NB4 (cell line): ENCODE measurements at regions not wholly inside any gene's neighbourhood (a gene's known extent, or its start where the extent isn't known, plus 50 kb on each side); places are given as distances from the start of the nearest gene placed in this dataset.
"Not testable (repeated sequence)": the region's sequence is repeated elsewhere in the genome, so short reads cannot be mapped to it uniquely, and the experiment has no call there.

Experiments used
- DNase-seq: peaks from one replicate; pipeline ENCODE4 v3.0.0; 2010; ENCODE audit warnings: low read depth
- H3K4me3 ChIP-seq: one replicate; pipeline ENCODE4 v1.5.1; 2011; ENCODE audit warnings: mild to moderate bottlenecking, low read depth, low read length, moderate library complexity
- MAX ChIP-seq: IDR thresholded peaks from 2 replicates; pipeline ENCODE4 v1.6.1; 2011; ENCODE audit warnings: low read depth, low read length
- MYC ChIP-seq: IDR thresholded peaks from 2 replicates; pipeline ENCODE4 v1.6.1; 2011; ENCODE audit warnings: low read depth, low read length
- POLR2A ChIP-seq: IDR thresholded peaks from 2 replicates; pipeline ENCODE4 v1.6.1; 2011; ENCODE audit warnings: mild to moderate bottlenecking; ENCODE audit not compliant: insufficient read length; ENCODE audit errors: extremely low read depth
- TF ChIP-seq, protein P1 (sequence below): IDR thresholded peaks from one replicate; pipeline ENCODE4 v1.5.1; 2012; ENCODE audit warnings: low read depth, low read length

DNA sequence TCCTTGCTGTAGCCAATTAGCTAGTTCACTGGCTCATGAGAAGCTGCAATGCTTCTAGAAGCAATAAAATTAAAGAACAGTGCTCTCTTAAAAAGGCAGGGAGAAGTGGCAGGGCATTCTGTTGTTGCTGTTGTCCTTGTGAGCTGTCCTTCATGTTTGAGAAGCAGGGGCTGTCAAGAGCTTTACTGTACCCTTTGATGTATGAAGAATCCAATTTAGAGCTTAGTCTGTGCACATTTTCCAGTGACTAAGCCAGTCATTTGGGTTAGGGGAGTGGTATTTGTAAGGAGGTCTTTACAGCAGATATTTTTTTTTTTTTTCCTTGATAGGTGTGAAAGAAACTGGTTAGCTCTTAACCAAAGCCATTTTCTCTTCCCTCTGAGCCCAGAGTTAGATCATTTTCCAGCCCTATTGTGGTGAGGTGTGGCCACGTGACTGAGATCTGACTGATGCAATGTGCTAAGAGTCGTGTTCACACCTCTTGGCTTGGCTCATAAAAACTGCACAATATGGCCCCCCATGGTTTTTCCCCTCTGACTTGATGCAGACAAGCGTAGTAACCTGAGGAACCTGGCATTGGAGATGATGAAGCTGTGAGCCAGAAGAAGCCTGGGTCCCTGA lies 309.6 kb upstream of the TMTC4 start:
- H3K4me3 ChIP-seq = no peak overlapping the region
- no peak for TF ChIP-seq MAX
- TF ChIP-seq POLR2A = no peak
- TF ChIP-seq, protein P1, sequence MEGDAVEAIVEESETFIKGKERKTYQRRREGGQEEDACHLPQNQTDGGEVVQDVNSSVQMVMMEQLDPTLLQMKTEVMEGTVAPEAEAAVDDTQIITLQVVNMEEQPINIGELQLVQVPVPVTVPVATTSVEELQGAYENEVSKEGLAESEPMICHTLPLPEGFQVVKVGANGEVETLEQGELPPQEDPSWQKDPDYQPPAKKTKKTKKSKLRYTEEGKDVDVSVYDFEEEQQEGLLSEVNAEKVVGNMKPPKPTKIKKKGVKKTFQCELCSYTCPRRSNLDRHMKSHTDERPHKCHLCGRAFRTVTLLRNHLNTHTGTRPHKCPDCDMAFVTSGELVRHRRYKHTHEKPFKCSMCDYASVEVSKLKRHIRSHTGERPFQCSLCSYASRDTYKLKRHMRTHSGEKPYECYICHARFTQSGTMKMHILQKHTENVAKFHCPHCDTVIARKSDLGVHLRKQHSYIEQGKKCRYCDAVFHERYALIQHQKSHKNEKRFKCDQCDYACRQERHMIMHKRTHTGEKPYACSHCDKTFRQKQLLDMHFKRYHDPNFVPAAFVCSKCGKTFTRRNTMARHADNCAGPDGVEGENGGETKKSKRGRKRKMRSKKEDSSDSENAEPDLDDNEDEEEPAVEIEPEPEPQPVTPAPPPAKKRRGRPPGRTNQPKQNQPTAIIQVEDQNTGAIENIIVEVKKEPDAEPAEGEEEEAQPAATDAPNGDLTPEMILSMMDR = no peak
- no peak for TF ChIP-seq MYC
- no peak for DNase-seq

DNA sequence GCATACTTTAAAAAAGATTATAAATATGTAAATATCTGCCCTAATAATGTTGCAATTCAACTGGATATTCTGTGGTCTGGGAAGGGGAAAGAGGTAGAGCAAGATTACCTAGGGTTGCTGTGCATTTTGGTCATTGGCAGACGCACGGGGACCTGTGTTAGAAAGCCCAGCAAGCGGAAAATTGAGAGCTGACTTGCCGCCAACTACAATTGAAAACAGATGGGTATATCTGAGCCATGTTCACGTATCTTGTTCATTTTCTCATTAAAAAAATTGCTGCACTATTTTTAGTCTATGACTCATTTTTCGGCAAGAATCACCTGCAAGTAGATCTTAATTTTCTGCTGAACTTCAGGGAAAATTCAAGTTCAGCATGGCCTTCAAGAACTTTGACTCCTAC lies 308.5 kb upstream of the TMTC4 start:
- no peak for TF ChIP-seq MAX
- H3K4me3 ChIP-seq = no peak overlapping the region
- no peak for DNase-seq

DNA sequence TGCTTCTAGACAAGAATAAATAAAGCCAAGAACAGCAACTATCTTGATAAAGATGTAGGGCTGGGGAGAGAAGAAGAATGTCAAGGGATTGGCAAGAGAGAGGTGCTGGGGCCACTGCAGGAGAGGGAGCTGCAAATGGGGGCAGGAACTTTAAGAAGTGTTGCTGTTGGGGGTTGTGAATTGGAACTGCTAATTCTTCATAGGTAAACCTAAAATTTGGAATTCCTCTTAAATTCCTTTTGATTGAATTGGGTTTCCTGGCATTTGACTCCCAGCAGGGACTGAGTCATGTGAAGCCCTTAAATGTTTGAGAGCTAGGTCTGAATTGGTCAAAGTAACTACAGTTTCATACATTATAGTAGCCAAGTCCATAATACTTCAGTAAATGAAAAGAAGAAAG lies 305.6 kb upstream of the TMTC4 start:
- H3K4me3 ChIP-seq = no peak overlapping the region
- TF ChIP-seq MYC (no peak), MAX (no peak), POLR2A (no peak)
- TF ChIP-seq, protein P1 = no peak
- no peak for DNase-seq

- TF ChIP-seq MAX = no peak
- TF ChIP-seq, protein P1 = no peak
- TF ChIP-seq POLR2A = no peak
- no peak for TF ChIP-seq MYC
- no peak for DNase-seq
- no peak overlapping the region for H3K4me3 ChIP-seq
Measured at GRCh38 chr13:100977841-100978240, 303.2 kb upstream of the TMTC4 start.

GRCh38 chr13:100976993-100977392 lies 302.4 kb upstream of the TMTC4 start:
- TF ChIP-seq POLR2A = no peak
- no peak for TF ChIP-seq MAX
- TF ChIP-seq, protein P1 = no peak
- TF ChIP-seq MYC = no peak
- no peak overlapping the region for H3K4me3 ChIP-seq
- DNase-seq = no peak

- not testable (repeated sequence) for H3K4me3 ChIP-seq, DNase-seq
Measured at GRCh38 chr13:100975666-100976065, 301.1 kb upstream of the TMTC4 start.

GRCh38 chr13:100962585-100962984 lies 288.0 kb upstream of the TMTC4 start:
- TF ChIP-seq MAX (no peak), MYC (no peak), POLR2A (no peak)
- TF ChIP-seq, protein P1 = no peak
- DNase-seq = no peak
- H3K4me3 ChIP-seq = no peak overlapping the region
